ENCODE measurements at regions not wholly inside any gene's neighbourhood (a gene's known extent, or its start where the extent isn't known, plus 50 kb on each side); places are given as distances from the start of the nearest gene placed in this dataset.

GRCh38 chr14:84025106-84026012 is 1504.6 kb upstream of the FLRT2 start:
- H3K27ac ChIP-seq (replicated peaks), result no peak overlapping the region
- no peak for TF ChIP-seq POLR2AphosphoS5 (IDR thresholded peaks at IDR 0.05; ENCODE audit: low read depth)
- no peak for TF ChIP-seq REST (IDR thresholded peaks at IDR 0.05; ENCODE audit: insufficient replicate concordance, low read depth)
- no peak for TF ChIP-seq SPI1 (IDR thresholded peaks at IDR 0.05; ENCODE audit: borderline replicate concordance, low read depth)
- no peak for TF ChIP-seq CTCF (IDR thresholded peaks at IDR 0.05; ENCODE audit: insufficient read depth, low read length)
- no peak for TF ChIP-seq GABPA (IDR thresholded peaks at IDR 0.05; ENCODE audit: low read depth)

GRCh38 chr14:84027351-84027750 is 1502.6 kb upstream of the FLRT2 start:
- Histone ChIP-seq H3K4me3 (replicated peaks; ENCODE audit: insufficient read depth, low read length) (no peak overlapping the region), H3K27me3 (ENCODE audit: insufficient read depth, poor library complexity, severe bottlenecking) (no peaks in the 10 kb centered on the region), H3K27ac (replicated peaks) (no peak overlapping the region)
- no peak for TF ChIP-seq REST (IDR thresholded peaks at IDR 0.05; ENCODE audit: insufficient replicate concordance, low read depth)
- DNase-seq (ENCODE audit: low read depth in 1 of 2, low spot score in 1 of 2), result no peak

More at GRCh38 chr14:84025106-84026012, 1504.6 kb upstream of the FLRT2 start:
- DNase-seq (ENCODE audit: low read depth in 1 of 2, low spot score in 1 of 2), result no peak
- H3K27me3 ChIP-seq (ENCODE audit: insufficient read depth, poor library complexity, severe bottlenecking), result no peaks in the 10 kb centered on the region
- no peak overlapping the region for H3K4me3 ChIP-seq (replicated peaks; ENCODE audit: insufficient read depth, low read length)

- no peak for DNase-seq (ENCODE audit: low read depth in 1 of 2, low spot score in 1 of 2)
- H3K4me3 ChIP-seq (replicated peaks; ENCODE audit: insufficient read depth, low read length), result no peak overlapping the region
Measured at GRCh38 chr14:84028080-84028604, 1501.8 kb upstream of the FLRT2 start.

GRCh38 chr14:84029246-84029645 is 1500.7 kb upstream of the FLRT2 start:
- Histone ChIP-seq H3K4me3 (replicated peaks; ENCODE audit: insufficient read depth, low read length) (no peak overlapping the region), H3K27me3 (ENCODE audit: insufficient read depth, poor library complexity, severe bottlenecking) (no peaks in the 10 kb centered on the region), H3K27ac (replicated peaks) (no peak overlapping the region)
- TF ChIP-seq CTCF (IDR thresholded peaks at IDR 0.05; ENCODE audit: insufficient read depth, low read length) (no peak), SPI1 (IDR thresholded peaks at IDR 0.05; ENCODE audit: borderline replicate concordance, low read depth) (no peak)
- no peak for DNase-seq (ENCODE audit: low read depth in 1 of 2, low spot score in 1 of 2)

More at GRCh38 chr14:84028080-84028604, 1501.8 kb upstream of the FLRT2 start:
- Histone ChIP-seq H3K27me3 (ENCODE audit: insufficient read depth, poor library complexity, severe bottlenecking) (no peaks in the 10 kb centered on the region), H3K27ac (replicated peaks) (no peak overlapping the region)
- TF ChIP-seq GABPA (IDR thresholded peaks at IDR 0.05; ENCODE audit: low read depth) (no peak), POLR2AphosphoS5 (IDR thresholded peaks at IDR 0.05; ENCODE audit: low read depth) (no peak), SPI1 (IDR thresholded peaks at IDR 0.05; ENCODE audit: borderline replicate concordance, low read depth) (no peak)
